ENCODE measurements at regions not wholly inside any gene's neighbourhood (a gene's known extent, or its start where the extent isn't known, plus 50 kb on each side); places are given as distances from the start of the nearest gene placed in this dataset.

- Mint-ChIP-seq H3K27me3 (no peaks in the 10 kb centered on the region), H3K36me3 (ENCODE audit: insufficient read depth) (no peaks in the 10 kb centered on the region), H3K27ac (no peak overlapping the region), H3K9me3 (peaks cover 7 to 22% of the 10 kb centered on the region in 2 donors), H3K4me1 (ENCODE audit: low read depth in 2 of 2) (no peaks in the 10 kb centered on the region), H3K4me3 (no peak overlapping the region)
- DNase-seq (no peak), ATAC-seq (replicated peaks) (no peak)
Observed at GRCh38 chr16:6247775-6248174, 1084.9 kb upstream of the RBFOX1 start.

- no peaks in the 10 kb centered on the region for H3K4me1 Mint-ChIP-seq (ENCODE audit: low read depth in 2 of 2)
- no peaks in the 10 kb centered on the region for H3K36me3 Mint-ChIP-seq (ENCODE audit: insufficient read depth)
Observed at GRCh38 chr16:6247150-6247549, 1085.5 kb upstream of the RBFOX1 start.

GRCh38 chr16:6246266-6246665 lies 1086.4 kb upstream of the RBFOX1 start:
- no peak for ATAC-seq (replicated peaks)
- no peak overlapping the region for H3K4me3 Mint-ChIP-seq

More at GRCh38 chr16:6247150-6247549, 1085.5 kb upstream of the RBFOX1 start:
- no peak for ATAC-seq (replicated peaks)
- peaks cover 7 to 22% of the 10 kb centered on the region in 2 donors for H3K9me3 Mint-ChIP-seq
- H3K4me3 Mint-ChIP-seq = no peak overlapping the region
- H3K27ac Mint-ChIP-seq = no peak overlapping the region
- no peaks in the 10 kb centered on the region for H3K27me3 Mint-ChIP-seq
- DNase-seq = no peak

GRCh38 chr16:6232056-6232455 lies 1100.6 kb upstream of the RBFOX1 start:
- DNase-seq (no peak), ATAC-seq (replicated peaks) (no peak)
- Mint-ChIP-seq H3K27me3 (no peaks in the 10 kb centered on the region), H3K9me3 (peaks cover 1 to 22% of the 10 kb centered on the region in 2 donors), H3K27ac (no peak overlapping the region), H3K36me3 (ENCODE audit: insufficient read depth) (no peaks in the 10 kb centered on the region), H3K4me1 (ENCODE audit: low read depth in 2 of 2) (no peaks in the 10 kb centered on the region), H3K4me3 (no peak overlapping the region)

More at GRCh38 chr16:6246266-6246665, 1086.4 kb upstream of the RBFOX1 start:
- Mint-ChIP-seq H3K9me3 (peaks cover 7 to 22% of the 10 kb centered on the region in 2 donors), H3K27ac (no peak overlapping the region), H3K4me1 (ENCODE audit: low read depth in 2 of 2) (no peaks in the 10 kb centered on the region), H3K36me3 (ENCODE audit: insufficient read depth) (no peaks in the 10 kb centered on the region), H3K27me3 (no peaks in the 10 kb centered on the region)
- DNase-seq = no peak

GRCh38 chr16:6231398-6231797 lies 1101.2 kb upstream of the RBFOX1 start:
- Mint-ChIP-seq H3K9me3 (peaks cover 1 to 21% of the 10 kb centered on the region in 2 donors), H3K4me1 (ENCODE audit: low read depth in 2 of 2) (no peaks in the 10 kb centered on the region), H3K4me3 (no peak overlapping the region), H3K36me3 (ENCODE audit: insufficient read depth) (no peaks in the 10 kb centered on the region), H3K27ac (no peak overlapping the region), H3K27me3 (no peaks in the 10 kb centered on the region)
- no peak for DNase-seq
- no peak for ATAC-seq (replicated peaks)

- Mint-ChIP-seq H3K4me1 (ENCODE audit: low read depth in 2 of 2) (no peaks in the 10 kb centered on the region), H3K9me3 (peaks cover 3 to 21% of the 10 kb centered on the region in 2 donors), H3K36me3 (ENCODE audit: insufficient read depth) (no peaks in the 10 kb centered on the region), H3K27ac (no peak overlapping the region), H3K4me3 (no peak overlapping the region), H3K27me3 (no peaks in the 10 kb centered on the region)
- DNase-seq = no peak
- ATAC-seq (replicated peaks) = no peak
Observed at GRCh38 chr16:6229186-6229585, 1103.5 kb upstream of the RBFOX1 start.

- DNase-seq = no peak
- no peaks in the 10 kb centered on the region for H3K27me3 Mint-ChIP-seq
- H3K36me3 Mint-ChIP-seq (ENCODE audit: insufficient read depth) = no peaks in the 10 kb centered on the region
- no peak overlapping the region for H3K4me3 Mint-ChIP-seq
- peaks cover 9 to 27% of the 10 kb centered on the region in 2 donors for H3K9me3 Mint-ChIP-seq
- no peak for ATAC-seq (replicated peaks)
- H3K4me1 Mint-ChIP-seq (ENCODE audit: low read depth in 2 of 2) = no peaks in the 10 kb centered on the region
- H3K27ac Mint-ChIP-seq = no peak overlapping the region
Observed at GRCh38 chr16:6218855-6219254, 1113.8 kb upstream of the RBFOX1 start.

GRCh38 chr16:6216836-6217235 lies 1115.8 kb upstream of the RBFOX1 start:
- H3K27ac Mint-ChIP-seq = no peak overlapping the region
- no peak overlapping the region for H3K4me3 Mint-ChIP-seq
- ATAC-seq (replicated peaks) (no peak), DNase-seq (no peak)
- H3K9me3 Mint-ChIP-seq = peaks cover 9 to 29% of the 10 kb centered on the region in 2 donors
- no peaks in the 10 kb centered on the region for H3K27me3 Mint-ChIP-seq
- H3K36me3 Mint-ChIP-seq (ENCODE audit: insufficient read depth) = no peaks in the 10 kb centered on the region
- H3K4me1 Mint-ChIP-seq (ENCODE audit: low read depth in 2 of 2) = no peaks in the 10 kb centered on the region

- no peaks in the 10 kb centered on the region for H3K4me1 Mint-ChIP-seq (ENCODE audit: low read depth in 2 of 2)
- H3K36me3 Mint-ChIP-seq (ENCODE audit: insufficient read depth) = no peaks in the 10 kb centered on the region
- H3K27me3 Mint-ChIP-seq = no peaks in the 10 kb centered on the region
- peaks cover 10% of the 10 kb centered on the region in 2 donors for H3K9me3 Mint-ChIP-seq
- DNase-seq (no peak), ATAC-seq (replicated peaks) (no peak)
- no peak overlapping the region for H3K27ac Mint-ChIP-seq
- H3K4me3 Mint-ChIP-seq = no peak overlapping the region
Observed at GRCh38 chr16:6211644-6212043, 1114.0 kb upstream of the EEF2KMT start.

- H3K27me3 Mint-ChIP-seq = no peaks in the 10 kb centered on the region
- no peaks in the 10 kb centered on the region for H3K36me3 Mint-ChIP-seq (ENCODE audit: insufficient read depth)
Observed at GRCh38 chr16:6209355-6209930, 1111.8 kb upstream of the EEF2KMT start.

GRCh38 chr16:6207580-6207979 lies 1110.0 kb upstream of the EEF2KMT start:
- peaks cover 7 to 8% of the 10 kb centered on the region in 2 donors for H3K9me3 Mint-ChIP-seq
- H3K36me3 Mint-ChIP-seq (ENCODE audit: insufficient read depth) = no peaks in the 10 kb centered on the region
- no peak for DNase-seq
- H3K27me3 Mint-ChIP-seq = no peaks in the 10 kb centered on the region
- ATAC-seq (replicated peaks) = no peak
- no peak overlapping the region for H3K4me3 Mint-ChIP-seq
- H3K27ac Mint-ChIP-seq = no peak overlapping the region
- no peaks in the 10 kb centered on the region for H3K4me1 Mint-ChIP-seq (ENCODE audit: low read depth in 2 of 2)

More at GRCh38 chr16:6209355-6209930, 1111.8 kb upstream of the EEF2KMT start:
- Mint-ChIP-seq H3K4me3 (no peak overlapping the region), H3K27ac (no peak overlapping the region), H3K9me3 (peaks cover 11 to 15% of the 10 kb centered on the region in 2 donors), H3K4me1 (ENCODE audit: low read depth in 2 of 2) (no peaks in the 10 kb centered on the region)
- ATAC-seq (replicated peaks) = no peak
- DNase-seq = no peak

GRCh38 chr16:6207124-6207523 lies 1109.5 kb upstream of the EEF2KMT start:
- no peaks in the 10 kb centered on the region for H3K4me1 Mint-ChIP-seq (ENCODE audit: low read depth in 2 of 2)
- no peak for ATAC-seq (replicated peaks)
- no peak overlapping the region for H3K4me3 Mint-ChIP-seq
- no peaks in the 10 kb centered on the region for H3K36me3 Mint-ChIP-seq (ENCODE audit: insufficient read depth)
- no peak for DNase-seq
- peaks cover 7 to 8% of the 10 kb centered on the region in 2 donors for H3K9me3 Mint-ChIP-seq
- no peak overlapping the region for H3K27ac Mint-ChIP-seq
- no peaks in the 10 kb centered on the region for H3K27me3 Mint-ChIP-seq

- Mint-ChIP-seq H3K4me1 (ENCODE audit: low read depth in 2 of 2) (no peaks in the 10 kb centered on the region), H3K27ac (no peak overlapping the region), H3K4me3 (no peak overlapping the region), H3K36me3 (ENCODE audit: insufficient read depth) (no peaks in the 10 kb centered on the region), H3K27me3 (no peaks in the 10 kb centered on the region), H3K9me3 (peaks cover 7 to 8% of the 10 kb centered on the region in 2 donors)
- no peak for ATAC-seq (replicated peaks)
- DNase-seq = no peak
Observed at GRCh38 chr16:6206080-6206479, 1108.5 kb upstream of the EEF2KMT start.

- H3K27me3 Mint-ChIP-seq = no peaks in the 10 kb centered on the region
- DNase-seq (no peak), ATAC-seq (replicated peaks) (no peak)
- H3K36me3 Mint-ChIP-seq (ENCODE audit: insufficient read depth) = no peaks in the 10 kb centered on the region
- H3K4me3 Mint-ChIP-seq = no peak overlapping the region
- H3K27ac Mint-ChIP-seq = no peak overlapping the region
- H3K9me3 Mint-ChIP-seq = peaks cover 8 to 13% of the 10 kb centered on the region in 2 donors
- no peaks in the 10 kb centered on the region for H3K4me1 Mint-ChIP-seq (ENCODE audit: low read depth in 2 of 2)
Observed at GRCh38 chr16:6204945-6205344, 1107.3 kb upstream of the EEF2KMT start.
